ENCODE measurements at regions not wholly inside any gene's neighbourhood (a gene's known extent, or its start where the extent isn't known, plus 50 kb on each side); places are given as distances from the start of the nearest gene placed in this dataset.
"Not testable (repeated sequence)": the region's sequence is repeated elsewhere in the genome, so short reads cannot be mapped to it uniquely, and the experiment has no call there.

DNA sequence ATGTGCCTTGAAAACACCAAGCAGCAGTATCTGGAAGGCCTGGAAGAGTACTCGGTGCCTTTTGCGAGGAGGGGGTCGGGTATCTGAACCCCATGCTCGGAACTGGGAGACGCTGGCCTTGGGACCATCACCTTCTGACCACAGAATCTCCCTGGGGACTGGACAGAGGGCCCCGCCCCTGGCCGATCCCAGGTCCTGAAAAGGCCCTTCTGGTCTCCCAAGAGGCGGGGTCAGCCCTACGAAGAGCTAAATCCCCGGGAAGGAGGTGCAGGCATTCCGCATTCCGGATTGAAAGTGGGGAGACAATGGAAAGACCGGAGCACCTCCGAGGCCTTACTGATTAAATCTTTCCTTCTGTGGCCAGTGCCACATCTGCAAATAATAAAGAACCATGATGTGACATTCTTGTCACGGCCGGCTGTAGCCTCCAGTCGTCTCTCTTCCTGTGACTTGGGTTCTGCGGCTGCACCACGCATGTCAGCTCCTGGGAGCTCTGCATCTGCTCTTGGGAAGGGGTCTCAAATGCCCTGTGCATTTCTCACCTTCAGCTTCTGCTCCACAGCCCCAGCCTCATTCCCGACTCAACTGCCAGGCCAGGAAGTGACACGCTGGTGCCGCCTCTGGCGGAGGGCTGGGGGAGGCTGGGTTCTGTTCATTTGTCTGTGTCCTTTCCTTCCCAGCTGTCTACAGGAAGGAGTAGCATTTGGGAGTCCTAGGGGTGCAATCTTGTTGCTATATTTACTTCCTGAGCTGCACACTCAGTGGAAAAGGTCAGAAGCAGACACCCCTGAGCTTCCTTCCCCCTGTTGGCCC lies 173.5 kb downstream of the KLF13 start:
- peak; percentile 60 for ATAC-seq
- intact Hi-C loops (cut with micrococcal nuclease), result no loop called here

DNA sequence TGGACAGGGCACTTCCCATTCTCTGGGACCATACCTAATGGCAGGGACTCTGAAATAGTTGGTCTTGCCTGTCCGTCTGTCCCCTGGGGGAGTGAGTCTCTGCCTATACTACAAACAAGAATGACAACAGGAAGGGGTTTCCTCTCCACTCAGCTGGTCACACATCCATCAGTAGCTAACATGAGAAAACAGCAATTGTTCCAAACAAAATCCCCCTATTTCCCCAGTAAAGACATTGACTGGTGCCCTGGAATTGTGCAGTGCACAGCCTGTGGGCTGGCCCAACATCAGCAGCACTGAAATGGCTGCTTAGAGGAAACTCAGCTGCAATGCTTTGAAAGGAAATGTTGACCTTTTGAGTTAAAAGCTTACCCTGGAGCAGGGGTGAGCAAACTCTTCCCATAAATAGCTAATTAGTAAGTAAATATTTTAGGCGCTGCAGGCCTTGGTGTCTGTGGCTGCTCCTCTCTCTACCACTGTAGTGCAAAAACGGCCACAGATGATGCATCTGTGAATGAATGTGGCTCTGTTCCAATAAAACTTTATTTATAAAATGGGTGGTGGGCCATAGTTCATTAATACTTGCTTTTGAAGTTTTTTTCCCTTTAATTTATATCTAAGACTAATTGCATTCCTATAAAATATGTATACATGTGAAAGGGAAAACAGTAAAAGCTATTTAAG lies 174.3 kb downstream of the KLF13 start:
- no peak for DNase-seq
- no peak for ATAC-seq
- intact Hi-C loops (cut with micrococcal nuclease), result no loop called here

More for the DNA sequence above, 173.5 kb downstream of the KLF13 start:
- no peak for DNase-seq

DNA sequence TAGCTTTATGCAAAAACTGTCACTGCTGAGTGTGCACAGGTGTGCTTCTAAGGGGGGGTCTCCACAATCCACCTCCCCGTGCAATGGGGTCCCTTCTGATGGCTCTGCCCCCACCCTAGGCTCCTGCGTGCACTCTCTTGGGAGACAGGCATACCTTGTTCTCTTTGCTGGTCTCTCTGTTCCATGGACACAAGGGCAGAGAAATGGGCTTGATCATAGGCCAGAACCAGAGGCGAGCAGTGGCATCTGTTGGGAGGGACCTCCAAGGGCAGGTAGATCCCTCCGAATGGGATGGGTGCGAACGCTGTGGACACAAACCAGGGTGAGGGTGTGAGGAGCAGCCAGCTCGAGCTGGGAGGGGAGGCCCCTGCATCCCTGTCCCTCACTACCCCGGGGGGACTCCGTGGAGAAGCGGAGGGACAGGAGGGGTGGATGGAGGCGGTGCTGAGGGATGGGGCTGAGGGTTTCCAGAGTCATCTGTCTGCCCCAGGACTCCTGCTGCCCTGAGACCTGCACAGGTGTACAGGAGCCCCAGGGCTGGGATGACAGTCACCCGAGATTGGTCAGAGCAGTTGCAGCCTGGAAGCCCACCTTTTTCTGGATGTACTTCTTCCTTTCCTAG lies 175.0 kb downstream of the KLF13 start:
- intact Hi-C loops (cut with micrococcal nuclease), result no loop called here
- no peak for DNase-seq

DNA sequence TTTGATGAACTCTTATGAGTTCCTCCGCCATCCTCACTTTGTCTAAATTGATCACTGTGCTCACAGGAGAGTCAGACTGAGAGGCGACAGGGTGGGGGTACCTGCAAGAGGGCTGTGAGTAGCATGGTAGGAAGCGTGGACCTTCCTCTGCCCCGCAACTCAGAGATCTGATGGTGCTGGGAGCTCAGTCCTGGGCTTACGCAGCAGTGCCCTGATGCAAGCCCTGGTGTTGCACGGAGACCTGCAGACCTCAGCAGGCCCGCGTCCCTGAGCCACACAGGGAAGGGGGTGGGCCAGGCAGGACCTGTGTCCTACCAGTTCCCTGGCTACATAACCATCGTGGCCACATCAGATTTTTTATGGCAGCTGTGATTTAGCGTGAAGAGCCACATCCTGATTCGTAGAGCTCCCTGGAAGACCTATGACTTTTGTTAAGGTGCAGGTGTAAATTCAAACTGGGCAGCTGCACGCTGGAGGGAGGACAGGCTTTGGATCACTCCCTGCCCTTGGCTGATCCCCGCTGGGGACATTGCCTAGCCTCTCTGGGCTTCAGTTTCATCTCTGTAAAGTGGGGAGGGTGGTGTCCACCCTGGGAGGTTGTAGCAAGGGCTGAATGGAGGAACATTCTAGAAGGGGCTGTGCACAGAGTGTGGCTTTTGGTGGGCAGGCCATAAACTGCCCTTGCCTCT lies 176.1 kb downstream of the KLF13 start:
- ATAC-seq (no peak), DNase-seq (no peak)
- intact Hi-C loops (cut with micrococcal nuclease), result no loop called here

More for the DNA sequence above, 175.0 kb downstream of the KLF13 start:
- ATAC-seq, result no peak

DNA sequence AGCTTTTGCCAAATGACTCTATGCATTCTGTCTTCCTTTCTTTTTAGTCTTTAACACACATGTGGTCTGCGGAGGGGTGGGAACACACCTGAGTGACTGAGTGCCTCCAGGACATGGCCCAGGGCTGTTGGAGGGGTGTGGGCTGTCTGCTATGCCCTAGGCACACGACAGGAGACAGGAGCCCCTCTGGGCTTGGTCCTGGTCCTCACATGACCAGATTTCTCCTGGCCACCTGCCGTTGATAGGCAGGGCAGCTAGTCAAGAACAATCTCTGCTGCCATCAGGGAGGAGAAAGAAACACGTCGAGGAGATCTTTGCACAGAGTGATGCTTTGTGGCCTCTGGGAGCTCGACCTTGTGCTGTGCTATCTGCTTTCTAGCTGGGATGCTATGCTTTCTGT lies 176.6 kb downstream of the KLF13 start:
- ATAC-seq (no peak), DNase-seq (no peak)
- intact Hi-C loops (cut with micrococcal nuclease), result no loop called here

DNA sequence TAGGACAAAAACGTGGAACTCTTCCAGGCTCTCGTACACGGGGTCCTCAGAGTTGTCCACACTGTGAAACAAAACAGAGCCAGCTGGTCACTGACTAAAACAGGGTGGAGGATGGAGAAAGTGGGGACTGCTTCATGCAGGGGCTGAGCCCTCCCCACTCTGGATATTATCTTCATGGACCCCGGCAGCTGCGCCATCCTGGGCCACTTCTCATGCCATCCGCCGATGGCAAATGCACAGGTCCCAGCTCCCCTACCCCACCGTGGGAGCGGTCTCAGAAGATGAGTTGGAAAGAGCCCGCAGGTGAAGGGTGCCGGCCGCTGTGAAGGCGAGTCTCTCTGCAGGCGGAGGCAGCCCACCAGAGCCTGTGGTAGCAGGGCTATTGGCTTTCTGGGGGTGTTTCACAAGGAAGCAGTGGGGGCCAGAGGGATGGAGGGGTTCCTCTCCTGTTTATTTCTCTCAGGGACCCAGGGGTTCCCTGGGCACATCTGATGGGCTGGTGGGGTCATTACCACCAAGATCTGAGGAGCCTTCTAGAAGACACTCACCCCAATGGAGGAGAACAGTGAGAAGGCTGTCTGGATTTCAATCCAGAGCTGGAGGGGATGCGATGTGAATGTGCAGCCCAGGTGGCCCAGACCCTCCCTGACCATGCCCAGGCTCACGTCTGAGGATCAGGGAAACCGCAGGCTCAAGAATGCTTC lies 177.3 kb downstream of the KLF13 start:
- intact Hi-C loops (cut with micrococcal nuclease), result no loop called here
- no peak for DNase-seq
- no peak for ATAC-seq

DNA sequence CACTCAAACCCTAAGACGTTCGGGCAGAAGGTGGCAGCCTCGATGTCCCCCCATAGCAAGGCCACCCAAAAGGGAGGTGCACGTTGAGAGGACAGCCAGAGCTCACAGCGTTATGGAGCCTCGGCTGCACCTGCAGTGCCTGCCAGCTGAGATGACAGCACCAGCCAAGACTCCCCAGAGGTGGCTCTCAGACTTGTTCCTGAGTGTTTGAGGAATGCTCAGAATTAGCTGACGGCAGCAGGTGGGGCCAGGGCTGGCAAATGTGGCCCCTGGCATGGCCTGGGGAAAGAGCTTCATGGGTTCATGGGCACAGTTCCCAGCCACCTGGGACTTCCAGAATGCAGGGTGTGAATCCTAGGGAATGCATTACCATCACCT lies 177.8 kb downstream of the KLF13 start:
- no peak for DNase-seq
- intact Hi-C loops (cut with micrococcal nuclease), result no loop called here
- ATAC-seq, result no peak

DNA sequence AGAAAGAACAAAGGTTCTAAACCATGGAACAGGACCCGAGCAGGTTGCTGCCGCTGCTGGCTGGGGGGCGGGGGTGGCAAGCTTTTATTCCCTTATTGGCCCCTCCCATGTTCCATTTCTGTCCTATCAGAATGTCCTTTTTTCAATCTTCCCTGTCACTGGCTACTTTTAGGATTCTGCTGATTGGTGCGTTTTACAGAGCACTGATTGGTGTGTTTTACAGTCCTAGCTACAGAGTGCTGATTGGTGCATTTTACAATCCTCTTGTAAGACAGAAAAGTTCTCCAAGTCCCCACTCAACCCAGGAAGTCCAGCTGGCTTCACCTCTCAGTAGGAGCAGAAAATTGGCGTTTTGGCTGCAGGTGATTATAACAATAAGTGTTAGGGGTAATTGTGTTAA lies 180.9 kb downstream of the KLF13 start:
- ATAC-seq; intact Hi-C loops (cut with micrococcal nuclease); DNase-seq: not testable (repeated sequence)

DNA sequence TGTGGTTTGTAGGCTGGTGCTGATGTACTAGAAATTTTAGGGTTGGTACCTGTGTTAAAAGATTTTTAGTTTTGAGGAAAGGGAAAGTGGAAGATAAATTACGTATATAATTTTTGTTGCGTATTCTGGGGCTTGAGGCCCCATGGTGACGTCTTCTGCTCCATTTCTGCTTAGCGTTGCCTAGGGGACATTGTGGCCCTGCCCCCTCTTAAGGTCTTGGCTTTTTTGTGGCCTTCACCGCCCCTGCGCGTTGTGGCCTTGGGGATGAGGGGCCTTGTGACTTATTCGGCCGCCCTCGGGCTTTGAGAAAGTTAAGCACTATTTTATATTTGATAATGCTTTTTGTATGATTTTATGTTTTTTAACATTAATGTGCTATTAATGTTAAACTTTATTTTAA lies 182.0 kb downstream of the KLF13 start:
- no peak for DNase-seq
- intact Hi-C loops (cut with micrococcal nuclease), result no loop called here
- ATAC-seq, result no peak

DNA sequence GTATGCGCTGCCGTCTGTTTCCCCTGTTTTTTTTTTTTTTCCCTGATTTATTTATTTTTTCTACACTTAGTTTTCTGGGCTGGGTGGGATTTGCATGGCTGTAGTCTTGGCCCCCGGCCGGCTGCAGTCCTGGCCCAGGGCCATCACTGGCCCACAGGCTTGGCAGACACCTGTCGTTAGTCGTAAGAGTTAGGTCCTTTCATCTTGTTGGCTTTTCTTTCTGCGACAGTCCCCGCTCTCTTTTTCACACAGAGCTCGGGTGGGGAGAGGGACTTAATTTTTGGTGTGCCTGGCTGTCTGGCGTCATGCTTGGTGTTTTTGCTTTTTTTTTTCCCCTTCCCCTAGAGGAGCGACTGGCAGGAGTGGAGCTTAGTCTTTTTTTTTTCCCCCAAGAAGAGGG lies 183.4 kb downstream of the KLF13 start:
- intact Hi-C loops (cut with micrococcal nuclease), result no loop called here
- no peak for ATAC-seq
- no peak for DNase-seq

DNA sequence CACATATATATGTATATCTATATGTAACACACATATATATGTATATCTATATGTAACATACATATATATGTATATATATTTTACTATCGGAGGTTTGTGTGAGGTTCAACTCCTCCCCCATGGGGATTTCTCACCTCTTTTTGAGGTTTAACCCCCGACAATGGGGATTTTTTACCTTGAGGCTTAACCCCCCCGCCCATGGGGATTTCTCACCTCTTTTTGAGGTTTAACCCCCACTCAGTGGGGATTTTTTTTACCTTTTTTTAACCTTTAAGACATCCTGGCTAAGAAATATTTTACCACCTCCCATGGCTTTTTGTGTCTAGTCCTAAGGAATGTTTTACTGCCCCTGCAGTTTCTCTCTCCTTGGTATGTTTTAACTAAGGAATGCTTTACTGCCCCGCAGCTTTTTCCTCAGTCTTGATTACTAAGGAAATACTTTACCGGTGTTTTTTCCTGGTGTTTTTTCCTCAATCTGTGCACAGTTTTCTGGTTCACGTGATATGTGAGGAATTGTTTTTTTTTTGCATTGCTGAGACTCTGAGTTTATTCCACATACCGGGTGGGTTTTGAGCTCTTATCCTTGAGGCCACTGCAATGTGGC lies 185.2 kb downstream of the KLF13 start:
- DNase-seq (no peak), ATAC-seq (no peak)
- intact Hi-C loops (cut with micrococcal nuclease), result no loop called here

DNA sequence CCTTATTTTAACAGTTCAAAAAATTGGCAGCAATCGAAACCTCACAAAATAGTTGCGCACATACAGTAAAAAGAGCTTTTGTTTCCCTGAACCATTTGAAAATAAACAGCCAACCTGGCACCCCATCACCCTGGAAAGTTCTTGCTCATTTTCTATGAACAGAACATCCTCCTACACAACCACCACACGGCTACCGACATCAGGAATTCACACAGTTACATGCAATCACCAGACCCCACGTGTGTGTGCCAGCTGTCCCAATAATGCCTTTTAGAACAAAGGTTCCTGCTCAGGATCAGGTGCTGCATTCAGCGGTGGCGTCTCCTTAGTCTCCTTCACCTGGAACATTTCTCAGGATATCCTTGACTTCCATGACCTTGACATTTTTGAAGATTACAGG lies 186.5 kb downstream of the KLF13 start:
- DNase-seq, result no peak
- no peak for ATAC-seq
- intact Hi-C loops (cut with micrococcal nuclease), result no loop called here

DNA sequence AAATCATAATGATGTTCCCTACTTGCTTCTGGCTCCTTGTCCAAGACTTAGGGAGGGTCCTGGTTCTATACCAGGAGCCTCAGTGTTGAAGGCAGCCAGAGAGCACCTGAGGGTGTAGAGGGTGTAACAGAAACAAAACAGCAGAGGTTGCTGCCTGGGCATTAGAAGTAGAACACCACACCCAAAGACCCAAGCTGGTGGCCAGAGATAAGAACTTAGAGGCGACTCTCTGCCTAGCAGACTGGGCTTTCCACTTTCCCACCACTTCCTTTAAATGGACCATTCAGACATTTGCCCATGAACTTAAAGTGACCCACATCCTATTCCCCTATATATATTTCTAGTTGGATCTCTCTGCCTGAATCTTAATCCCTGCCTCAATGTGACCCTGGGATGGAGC lies 189.8 kb downstream of the KLF13 start:
- DNase-seq (no peak), ATAC-seq (no peak)
- intact Hi-C loops (cut with micrococcal nuclease), result no loop called here

DNA sequence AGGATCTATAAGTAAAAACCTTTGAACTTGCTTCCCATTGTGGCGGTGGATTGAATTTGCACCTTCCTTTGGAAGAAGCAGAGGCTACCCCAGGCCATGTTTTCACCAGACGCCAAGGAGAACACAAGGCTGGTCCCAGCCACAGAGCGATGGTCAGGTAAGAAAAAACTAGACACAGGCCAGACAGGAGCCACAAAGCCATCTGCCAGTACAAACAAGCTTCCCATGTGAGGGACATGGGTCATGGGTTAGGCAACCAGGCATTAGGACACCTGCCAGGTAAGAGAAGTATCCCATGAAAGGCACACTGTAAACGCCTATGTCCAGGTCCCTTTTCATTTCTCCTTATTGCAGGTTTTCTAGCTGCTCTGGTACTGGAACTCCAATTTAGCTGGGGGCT lies 190.2 kb downstream of the KLF13 start:
- intact Hi-C loops (cut with micrococcal nuclease), result no loop called here
- DNase-seq, result no peak
- ATAC-seq, result no peak

DNA sequence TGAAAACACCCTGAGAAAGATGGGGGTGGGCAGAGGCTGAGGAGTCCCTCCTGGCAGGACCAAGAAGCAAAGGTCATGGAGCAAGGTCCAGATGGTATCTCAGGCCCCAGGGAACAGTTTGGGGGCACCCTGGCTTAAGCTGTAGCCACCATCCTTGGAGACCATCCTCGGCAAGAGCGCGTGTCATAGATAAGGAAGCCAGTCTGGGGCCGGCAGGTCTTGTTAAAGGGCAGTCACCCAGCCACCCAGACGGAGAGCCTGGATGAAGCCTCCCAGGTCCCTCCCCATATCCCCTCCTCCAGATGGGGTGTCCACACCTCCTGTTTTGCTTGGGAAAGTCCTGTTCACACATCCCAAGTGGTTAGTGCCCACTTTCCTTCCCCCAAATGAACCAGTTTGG lies 191.1 kb downstream of the KLF13 start:
- DNase-seq (no peak), ATAC-seq (no peak)
- intact Hi-C loops (cut with micrococcal nuclease), result no loop called here

DNA sequence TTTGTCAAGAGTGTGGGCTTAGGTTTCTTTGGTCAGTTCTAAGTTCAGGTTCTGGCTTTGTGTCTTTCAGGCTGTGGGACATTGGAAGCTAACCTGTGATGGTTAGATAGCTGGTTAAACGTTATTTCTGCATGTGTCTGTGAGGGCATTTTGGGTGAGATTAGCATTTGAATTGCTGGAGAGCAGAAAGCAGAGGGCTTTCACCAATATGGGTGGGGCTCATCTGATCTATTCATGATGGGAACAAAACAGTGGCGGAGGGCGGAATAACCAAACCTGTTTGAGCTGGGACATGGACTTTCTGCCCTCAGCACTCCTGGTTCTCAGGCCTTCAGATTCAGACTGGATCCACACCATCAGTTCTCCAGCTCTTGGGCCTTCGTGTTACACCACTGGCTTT lies 195.4 kb downstream of the KLF13 start:
- intact Hi-C loops (cut with micrococcal nuclease), result no loop called here
- ATAC-seq (no peak), DNase-seq (no peak)

DNA sequence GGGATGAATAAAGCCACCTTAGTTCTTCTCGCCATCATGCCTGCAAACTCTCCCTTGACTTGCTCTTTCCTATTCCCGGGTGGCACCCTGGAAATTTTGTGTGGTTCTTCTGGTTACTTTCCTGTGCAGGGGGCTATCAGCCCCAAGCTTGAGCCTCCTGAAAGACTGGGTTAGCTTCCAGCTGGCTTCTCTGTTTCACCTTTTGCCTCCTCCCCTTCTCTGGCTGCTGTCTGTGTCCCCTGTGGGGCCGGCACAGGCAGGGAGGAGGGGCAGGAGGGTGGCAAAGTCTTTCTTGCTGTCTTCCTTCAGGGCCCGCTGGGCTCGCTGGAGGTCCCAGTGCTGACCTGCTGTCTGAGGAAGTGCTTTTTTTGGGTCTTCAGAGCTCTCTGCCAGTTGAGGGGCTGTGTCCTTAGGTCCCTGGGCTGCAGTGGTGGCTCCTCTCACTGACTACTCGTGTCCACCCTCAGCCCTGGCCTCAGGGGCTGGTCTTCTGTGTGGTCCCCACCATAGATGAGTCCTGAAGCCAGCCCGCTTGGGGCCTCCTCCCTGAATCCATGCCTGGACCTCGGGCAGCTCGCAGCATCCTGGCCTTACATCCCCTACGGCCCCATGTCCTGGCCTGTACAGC lies 196.5 kb downstream of the KLF13 start:
- DNase-seq (no peak), ATAC-seq (no peak)
- intact Hi-C loops (cut with micrococcal nuclease), result no loop called here

DNA sequence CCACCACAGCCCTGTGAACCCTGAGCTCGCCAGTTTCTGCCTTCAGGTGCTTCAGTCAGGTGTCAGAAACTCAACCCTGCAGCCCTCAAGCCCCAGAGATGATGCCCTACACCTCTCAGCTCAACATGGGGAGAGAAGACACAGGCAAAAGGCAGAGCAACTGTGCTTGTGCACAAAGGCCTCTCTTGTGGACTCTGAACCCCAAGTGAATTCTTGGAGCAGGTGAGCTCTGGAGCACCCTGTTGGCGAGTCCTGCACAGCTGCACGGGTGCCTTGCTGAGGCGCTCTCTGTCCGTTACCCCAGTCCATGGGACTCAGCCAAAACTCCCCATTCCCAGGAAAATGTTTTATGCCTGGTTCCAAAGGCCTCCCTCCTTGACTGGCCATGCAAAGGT lies 197.0 kb downstream of the KLF13 start:
- no peak for DNase-seq
- ATAC-seq, result no peak
- intact Hi-C loops (cut with micrococcal nuclease), result no loop called here
